K562 (cell line): ENCODE measurements at regions not wholly inside any gene's neighbourhood (a gene's known extent, or its start where the extent isn't known, plus 50 kb on each side); places are given as distances from the start of the nearest gene placed in this dataset.

ENCODE experiments used
- ATAC-seq: fragments of 200-7000 bp; cut with Tn5 transposase; 3 replicates; pipeline ENCODE4 v1.9.1; 2020; ENCODE audit warnings: moderate library complexity
- BruUV-seq: library from RNA; stranded (reverse); fragments of 400-500 nt; replicated peaks from 2 replicates; lab custom pipeline; 2021; lab: Mats Ljungman, UMichigan
- CTCF ChIA-PET: fragments of 300-600 bp; formaldehyde crosslinking; extraction: SDS; loops from one replicate; lab custom pipeline; 2021; ENCODE audit warnings: low intra/inter-chr PET ratio; lab: Yijun Ruan, JAX
- POLR2A ChIA-PET: fragments of 300-600, 350-650 bp; sonication (Branson Sonifier 250); formaldehyde crosslinking; extraction: SDS; loops from one replicate; lab custom pipeline; 2021; ENCODE audit warnings: antibody characterized with exemption, inconsistent platforms; lab: Yijun Ruan, JAX
- DNase-seq, 4 experiments: peaks; one replicate each; pipeline versions ENCODE4 v3.0.0 to v3.0.0-alpha.2; 2011 to 2018; ENCODE audit warnings: low spot score in 3 of 4, mixed read lengths in 3 of 4; ENCODE audit errors: extremely low read depth in 1 of 4
- FAIRE-seq: peaks from 2 replicates; lab custom pipeline; 2011; peaks lifted over from hg19 to GRCh38; lab: Jason Lieb, UNC
- H2AFZ ChIP-seq: 2 replicates; pipeline ENCODE4 v1.6.0; 2011; ENCODE audit warnings: low read depth, low read length, control low read depth, inconsistent platforms
- H3K27ac ChIP-seq: fragments of 200-600 bp; 3 replicates; pipeline ENCODE4 v1.8.0; 2011; ENCODE audit warnings: low read depth, mild to moderate bottlenecking, control low read depth, inconsistent platforms, low read length, moderate library complexity, mixed read lengths; ENCODE audit errors: extremely low read depth
- H3K27me3 ChIP-seq, 2 experiments: fragments of 300-600 bp in 1 of 2; 2 replicates in 1 of 2; 3 replicates in 1 of 2; pipeline versions ENCODE4 v1.6.0 to v1.8.0; 2011; ENCODE audit warnings: inconsistent platforms in 2 of 2, low read length in 2 of 2, mild to moderate bottlenecking in 1 of 2, mixed read lengths in 1 of 2, moderate library complexity in 1 of 2; ENCODE audit not compliant: control insufficient read depth in 2 of 2, insufficient read depth in 2 of 2
- H3K36me3 ChIP-seq: fragments of 300-600 bp; 3 replicates; pipeline ENCODE4 v1.8.0; 2011; ENCODE audit warnings: mild to moderate bottlenecking, low read length, inconsistent platforms; ENCODE audit not compliant: control insufficient read depth, insufficient read depth
- H3K4me1 ChIP-seq, 2 experiments: fragments of 200-600 bp in 1 of 2; replicated peaks in 1 of 2; 2 replicates in 1 of 2; 3 replicates in 1 of 2; pipeline versions ENCODE4 v1.5.1 to v1.8.0; 2011; ENCODE audit warnings: inconsistent platforms in 2 of 2, low read length in 2 of 2, mild to moderate bottlenecking in 1 of 2, mixed read lengths in 1 of 2, moderate library complexity in 1 of 2; ENCODE audit not compliant: control insufficient read depth in 2 of 2, insufficient read depth in 2 of 2
- H3K4me2 ChIP-seq: 2 replicates; pipeline ENCODE4 v1.6.1; 2011; ENCODE audit warnings: low read length, control low read depth, inconsistent platforms, mixed read lengths; ENCODE audit not compliant: insufficient read depth
- H3K4me3 ChIP-seq: fragments of 200-600 bp; sonication (generic), shearing (Covaris generic); 2 replicates; pipeline ENCODE4 v1.5.1; 2016; ENCODE audit warnings: control low read depth, inconsistent platforms
- H3K79me2 ChIP-seq: fragments of 200-600 bp; 3 replicates; pipeline ENCODE4 v1.8.0; 2011; ENCODE audit warnings: low read length, inconsistent platforms; ENCODE audit not compliant: control insufficient read depth, insufficient read depth
- H3K9ac ChIP-seq, 2 experiments: 2 replicates each; pipeline versions ENCODE4 v1.6.0 to v1.6.1; 2011; ENCODE audit warnings: low read depth in 2 of 2, low read length in 2 of 2, control low read depth in 1 of 2, inconsistent platforms in 1 of 2, mild to moderate bottlenecking in 1 of 2, mixed read lengths in 1 of 2; ENCODE audit not compliant: insufficient read depth in 1 of 2
- H3K9me1 ChIP-seq: one replicate; pipeline ENCODE4 v1.6.0; 2011; ENCODE audit warnings: inconsistent platforms, mild to moderate bottlenecking, low read length, moderate library complexity; ENCODE audit not compliant: control insufficient read depth, insufficient read depth
- H3K9me3 ChIP-seq: replicated peaks from 2 replicates; pipeline ENCODE4 v1.5.1; 2011; ENCODE audit warnings: low read depth, low read length, inconsistent platforms; ENCODE audit not compliant: control insufficient read depth, insufficient read depth
- H4K20me1 ChIP-seq: replicated peaks from 2 replicates; pipeline ENCODE4 v1.6.1; 2011; ENCODE audit warnings: low read length, inconsistent platforms, mixed read lengths; ENCODE audit not compliant: control insufficient read depth, insufficient read depth
- HDAC2 ChIP-seq: fragments of 450-650 bp; IDR thresholded peaks from 2 replicates; pipeline ENCODE4 v1.6.1; 2016; ENCODE audit warnings: mild to moderate bottlenecking
- HDAC3 ChIP-seq: fragments of 450-650 bp; IDR thresholded peaks from 2 replicates; pipeline ENCODE4 v1.6.1; 2018; ENCODE audit warnings: borderline replicate concordance, mild to moderate bottlenecking, moderate library complexity; ENCODE audit not compliant: partially characterized antibody
- HNRNPK ChIP-seq: fragments of 200-400 bp; formaldehyde crosslinking; IDR thresholded peaks from one replicate; pipeline ENCODE4 v1.6.1; 2018; ENCODE audit warnings: mild to moderate bottlenecking, low read depth, low read length; ENCODE audit not compliant: poor library complexity, severe bottlenecking
- HNRNPUL1 ChIP-seq: fragments of 200-400 bp; formaldehyde crosslinking; IDR thresholded peaks from 2 replicates; pipeline ENCODE4 v1.6.1; 2017; ENCODE audit warnings: low read length
- MIER1 ChIP-seq: fragments of 450-650 bp; IDR thresholded peaks from 2 replicates; pipeline ENCODE4 v1.6.1; 2016; ENCODE audit warnings: antibody characterized with exemption, mild to moderate bottlenecking, low read depth
- NCOA6 ChIP-seq: fragments of 450-650 bp; IDR thresholded peaks from 2 replicates; pipeline ENCODE4 v1.6.1; 2017; ENCODE audit warnings: mild to moderate bottlenecking
- PHF20 ChIP-seq: fragments of 450-650 bp; IDR thresholded peaks from 2 replicates; pipeline ENCODE4 v1.6.1; 2018; ENCODE audit not compliant: partially characterized antibody
- RBBP5 ChIP-seq: fragments of 200-600 bp; sonication (generic); IDR thresholded peaks from 2 replicates; pipeline ENCODE4 v1.6.1; 2012; ENCODE audit warnings: borderline replicate concordance, mild to moderate bottlenecking, low read length, control low read depth, inconsistent platforms; ENCODE audit not compliant: insufficient read depth, poor library complexity, severe bottlenecking
- STAT5B ChIP-seq: fragments of 250-450 bp; sonication (Bioruptor Pico); IDR thresholded peaks from 2 replicates; pipeline ENCODE4 v1.8.0; 2021; ENCODE audit warnings: mild to moderate bottlenecking, inconsistent platforms
- TFAM ChIP-seq: fragments of 250-450 bp; sonication (Bioruptor Pico); conservative IDR thresholded peaks from 2 replicates; pipeline ENCODE4 v1.5.0; 2021; ENCODE audit warnings: mild to moderate bottlenecking, moderate library complexity
- TFE3 ChIP-seq: fragments of 450-650 bp; formaldehyde crosslinking; IDR thresholded peaks from 2 replicates; pipeline ENCODE4 v1.4.0; 2020; ENCODE audit warnings: mild to moderate bottlenecking, mixed read lengths
- U2AF2 ChIP-seq: fragments of 200-400 bp; formaldehyde crosslinking; optimal IDR thresholded peaks from 2 replicates; pipeline ENCODE3; 2017; ENCODE audit warnings: low read depth, mild to moderate bottlenecking, low read length
- ZBTB5 ChIP-seq: fragments of 450-650 bp; IDR thresholded peaks from 2 replicates; pipeline ENCODE4 v1.6.1; 2017; ENCODE audit warnings: antibody characterized with exemption
- ZC3H11A ChIP-seq: IDR thresholded peaks from 2 replicates; pipeline ENCODE4 v1.6.1; 2012; ENCODE audit warnings: low read depth, low read length, improper control_type of control experiment
- ZNF175 ChIP-seq: fragments of 200-800 bp; sonication (Bioruptor generic); IDR thresholded peaks from 2 replicates; pipeline ENCODE4 v1.6.1; 2016; ENCODE audit warnings: low read depth, mild to moderate bottlenecking, missing genetic modification characterization, missing compliant biosample characterization
- WGBS: fragments of 100-300 bp; shearing (Covaris generic); methylation state at CpG from one replicate; pipeline ENCODE4 v1.1.6; 2016; ENCODE audit warnings: low coverage, mixed read lengths; ENCODE audit not compliant: insufficient coverage; ENCODE audit errors: missing lambda C conversion rate; 5-methylcytosine and 5-hydroxymethylcytosine counted together
- in situ Hi-C: fragments of 300-500 bp; cut with MboI; formaldehyde crosslinking; loops from 4 replicates; pipeline ENCODE4 v1.15.0; 2018; ENCODE audit warnings: inconsistent platforms, mixed read lengths
- intact Hi-C: fragments of 100-400 bp; cut with micrococcal nuclease; formaldehyde crosslinking; loops from 2 replicates; pipeline ENCODE4 v1.14.2; 2022

GRCh38 chr1:79375352-79375751, 368.8 kb upstream of the ADGRL4 start:
- no peak for ATAC-seq
- Histone ChIP-seq H3K36me3 (no peaks in the 10 kb centered on the region), H3K79me2 (no peaks in the 10 kb centered on the region), H3K4me3 (no peak overlapping the region), H3K4me1 (no peaks in the 10 kb centered on the region), H3K27me3 (no peaks in the 10 kb centered on the region), H3K27ac (no peak overlapping the region), H2AFZ (no peak overlapping the region), H3K9me3 (no peaks in the 10 kb centered on the region), H4K20me1 (no peaks in the 10 kb centered on the region), H3K9ac (no peak overlapping the region), H3K9me1 (no peaks in the 10 kb centered on the region), H3K4me2 (no peak overlapping the region)
- intact Hi-C loops, result no loop called here
- DNase-seq, result no peak
- 0% methylated on average over 1 of the region's 1 CpG for whole genome bisulfite sequencing
- in situ Hi-C loops, result no loop called here
- FAIRE-seq, result no peak
- POLR2A ChIA-PET, result no interaction called here
- no TSS peak for BruUV-seq
- CTCF ChIA-PET, result no interaction called here
- TF ChIP-seq PHF20, result no peak
- TF ChIP-seq HNRNPUL1, result no peak
- TF ChIP-seq ZC3H11A, result no peak
- no peak for TF ChIP-seq STAT5B (CRISPR knock-in tag)
- TF ChIP-seq TFAM (CRISPR knock-in tag), result no peak
- no peak for TF ChIP-seq NCOA6
- TF ChIP-seq HNRNPK, result no peak
- no peak for TF ChIP-seq ZBTB5
- no peak for TF ChIP-seq RBBP5
- TF ChIP-seq HDAC3, result no peak
- no peak for TF ChIP-seq HDAC2
- no peak for TF ChIP-seq MIER1
- TF ChIP-seq ZNF175 (CRISPR knock-in tag), result no peak
- TF ChIP-seq TFE3 (CRISPR knock-in tag), result no peak
- no peak for TF ChIP-seq U2AF2
